ENCODE measurements at regions not wholly inside any gene's neighbourhood (a gene's known extent, or its start where the extent isn't known, plus 50 kb on each side); places are given as distances from the start of the nearest gene placed in this dataset.
"Not testable (repeated sequence)": the region's sequence is repeated elsewhere in the genome, so short reads cannot be mapped to it uniquely, and the experiment has no call there.

GRCh38 chrX:69062493-69062892 is 102.8 kb downstream of the PJA1 start:
- Histone ChIP-seq H3K27me3 (replicated peaks; ENCODE audit: control insufficient read depth, insufficient read depth, low read length) (peaks cover 2% of the 10 kb centered on the region), H3K4me3 (replicated peaks; ENCODE audit: low read depth, low read length) (no peak overlapping the region), H3K36me3 (ENCODE audit: control insufficient read depth, insufficient read depth, low read length) (no peaks in the 10 kb centered on the region)
- no peak for TF ChIP-seq CTCF (IDR thresholded peaks at IDR 0.05; ENCODE audit: insufficient read depth, low read length, poor library complexity, severe bottlenecking)
- no peak for DNase-seq (ENCODE audit: extremely low read depth, insufficient read length)

GRCh38 chrX:69060631-69061408 is 104.4 kb downstream of the PJA1 start:
- Histone ChIP-seq H3K36me3 (ENCODE audit: control insufficient read depth, insufficient read depth, low read length) (no peaks in the 10 kb centered on the region), H3K4me3 (replicated peaks; ENCODE audit: low read depth, low read length) (no peak overlapping the region), H3K27me3 (replicated peaks; ENCODE audit: control insufficient read depth, insufficient read depth, low read length) (peaks cover 2% of the 10 kb centered on the region)
- peak; percentile 30 for TF ChIP-seq CTCF (IDR thresholded peaks at IDR 0.05; ENCODE audit: insufficient read depth, low read length, poor library complexity, severe bottlenecking)
- no peak for DNase-seq (ENCODE audit: extremely low read depth, insufficient read length)

GRCh38 chrX:69055193-69055592 is 110.1 kb downstream of the PJA1 start:
- Histone ChIP-seq H3K36me3 (ENCODE audit: control insufficient read depth, insufficient read depth, low read length) (no peaks in the 10 kb centered on the region), H3K27me3 (replicated peaks; ENCODE audit: control insufficient read depth, insufficient read depth, low read length) (no peaks in the 10 kb centered on the region; the same call in 1 of the 2 replicates), H3K4me3 (replicated peaks; ENCODE audit: low read depth, low read length) (no peak overlapping the region)
- no peak for DNase-seq (ENCODE audit: extremely low read depth, insufficient read length)
- TF ChIP-seq CTCF (IDR thresholded peaks at IDR 0.05; ENCODE audit: insufficient read depth, low read length, poor library complexity, severe bottlenecking) = no peak

- H3K27me3 ChIP-seq (replicated peaks; ENCODE audit: control insufficient read depth, insufficient read depth, low read length); H3K4me3 ChIP-seq (replicated peaks; ENCODE audit: low read depth, low read length); H3K36me3 ChIP-seq (ENCODE audit: control insufficient read depth, insufficient read depth, low read length); DNase-seq (ENCODE audit: extremely low read depth, insufficient read length): not testable (repeated sequence)
Measured at GRCh38 chrX:69054497-69054896, 110.8 kb downstream of the PJA1 start.

GRCh38 chrX:69051901-69052300 is 113.4 kb downstream of the PJA1 start:
- Histone ChIP-seq H3K36me3 (ENCODE audit: control insufficient read depth, insufficient read depth, low read length) (no peaks in the 10 kb centered on the region), H3K27me3 (replicated peaks; ENCODE audit: control insufficient read depth, insufficient read depth, low read length) (no peaks in the 10 kb centered on the region; the same call in 1 of the 2 replicates), H3K4me3 (replicated peaks; ENCODE audit: low read depth, low read length) (no peak overlapping the region)
- TF ChIP-seq CTCF (IDR thresholded peaks at IDR 0.05; ENCODE audit: insufficient read depth, low read length, poor library complexity, severe bottlenecking) = no peak
- DNase-seq (ENCODE audit: extremely low read depth, insufficient read length) = no peak

- H3K27me3 ChIP-seq (replicated peaks; ENCODE audit: control insufficient read depth, insufficient read depth, low read length) = no peaks in the 10 kb centered on the region; the same call in 1 of the 2 replicates
- no peak for DNase-seq (ENCODE audit: extremely low read depth, insufficient read length)
- H3K36me3 ChIP-seq (ENCODE audit: control insufficient read depth, insufficient read depth, low read length) = no peaks in the 10 kb centered on the region
- TF ChIP-seq CTCF (IDR thresholded peaks at IDR 0.05; ENCODE audit: insufficient read depth, low read length, poor library complexity, severe bottlenecking) = no peak
- H3K4me3 ChIP-seq (replicated peaks; ENCODE audit: low read depth, low read length) = no peak overlapping the region
Measured at GRCh38 chrX:69050051-69050765, 115.0 kb downstream of the PJA1 start.

Data from GM06990 (cell line).